Adrenal gland (tissue), 5 donors: ENCODE measurements at regions not wholly inside any gene's neighbourhood (a gene's known extent, or its start where the extent isn't known, plus 50 kb on each side); places are given as distances from the start of the nearest gene placed in this dataset.

Source experiments
- CTCF ChIP-seq, 6 experiments: fragments of 450-650 bp in 4 of 6; fragments of 200-600 bp in 2 of 6; sonication (generic) in 1 of 6; IDR thresholded peaks; 1 replicate in 5 of 6; 2 replicates in 1 of 6; pipeline versions ENCODE4 v1.5.1 to v1.8.0; 2016 to 2021; ENCODE audit warnings: antibody characterized with exemption in 6 of 6, mild to moderate bottlenecking in 2 of 6, moderate library complexity in 1 of 6
- POLR2A ChIP-seq, 2 donors: fragments of 450-650 bp; IDR thresholded peaks; one replicate each; pipeline ENCODE4 v1.6.1; 2017; ENCODE audit warnings: antibody characterized with exemption in 2 of 2, mild to moderate bottlenecking in 2 of 2, moderate library complexity in 1 of 2
- donor health status: DM: no; HTN: no; CAD: no.

- no peak for TF ChIP-seq CTCF (IDR thresholded peaks at IDR 0.05)
- no peak for TF ChIP-seq POLR2A (IDR thresholded peaks at IDR 0.05)
These were observed 136.4 kb upstream of the DEPDC1 start for GRCh38 chr1:68633141-68633919.
